Kidney (tissue), 13 donors: ENCODE measurements at regions not wholly inside any gene's neighbourhood (a gene's known extent, or its start where the extent isn't known, plus 50 kb on each side); places are given as distances from the start of the nearest gene placed in this dataset.

ENCODE experiments used
- DNase-seq, 5 donors: peaks; one replicate each; pipeline ENCODE4 v3.0.0-alpha.2; 2013 to 2020
- FAIRE-seq: peaks from 2 replicates; lab custom pipeline; 2012; peaks lifted over from hg19 to GRCh38; lab: Jason Lieb, UNC
- H3K27ac ChIP-seq, 2 donors: one replicate each; pipeline ENCODE4 v1.7.0; 2013; ENCODE audit warnings: low read depth in 2 of 2, low read length in 2 of 2, inconsistent platforms in 1 of 2
- H3K27me3 ChIP-seq: one replicate; pipeline ENCODE4 v1.7.1; 2013; ENCODE audit warnings: low read length, inconsistent platforms; ENCODE audit not compliant: control insufficient read depth, insufficient read depth
- H3K36me3 ChIP-seq, 3 donors: one replicate each; pipeline versions ENCODE4 v1.7.0 to v1.7.1; 2013; ENCODE audit warnings: low read length in 3 of 3, control low read depth in 1 of 3, inconsistent platforms in 1 of 3; ENCODE audit not compliant: insufficient read depth in 3 of 3, control insufficient read depth in 2 of 3
- H3K4me1 ChIP-seq, 3 donors: one replicate each; pipeline versions ENCODE4 v1.7.0 to v1.7.1; 2013; ENCODE audit warnings: low read length in 3 of 3, inconsistent platforms in 1 of 3, low read depth in 1 of 3; ENCODE audit not compliant: control insufficient read depth in 2 of 3, insufficient read depth in 2 of 3
- H3K4me3 ChIP-seq, 3 donors: one replicate each; pipeline versions ENCODE4 v1.7.0 to v1.8.1; 2013; ENCODE audit warnings: low read length in 3 of 3, control low read depth in 1 of 3, inconsistent platforms in 1 of 3
- H3K9ac ChIP-seq, 3 donors: one replicate each; pipeline versions ENCODE4 v1.7.0 to v1.7.1; 2013; ENCODE audit warnings: low read length in 3 of 3, control low read depth in 1 of 3, inconsistent platforms in 1 of 3
- H3K9me3 ChIP-seq, 3 donors: one replicate each; pipeline versions ENCODE4 v1.7.0 to v1.7.1; 2013; ENCODE audit warnings: low read length in 3 of 3, control low read depth in 1 of 3, inconsistent platforms in 1 of 3; ENCODE audit not compliant: control insufficient read depth in 2 of 3, insufficient read depth in 1 of 3
- intact Hi-C: fragments of 100-400 bp; cut with DNase I; formaldehyde crosslinking; loops from one replicate; pipeline ENCODE4 v1.11.1; 2022
- TF ChIP-seq, protein P1 (sequence below): IDR thresholded peaks from 3 replicates; pipeline ENCODE4 v1.5.1; 2012; ENCODE audit warnings: mild to moderate bottlenecking, moderate library complexity, borderline replicate concordance; ENCODE audit not compliant: insufficient read depth; ENCODE audit errors: extremely low read depth
- donor health status: control.
- donor health status: control.
- donor health status: control.
- donor health status: control.
- donor health status: control.
- donor health status: DM: yes; HTN: yes; CAD: no.
- donor health status: Normal renal cell carcinoma (clear cell type).

DNA sequence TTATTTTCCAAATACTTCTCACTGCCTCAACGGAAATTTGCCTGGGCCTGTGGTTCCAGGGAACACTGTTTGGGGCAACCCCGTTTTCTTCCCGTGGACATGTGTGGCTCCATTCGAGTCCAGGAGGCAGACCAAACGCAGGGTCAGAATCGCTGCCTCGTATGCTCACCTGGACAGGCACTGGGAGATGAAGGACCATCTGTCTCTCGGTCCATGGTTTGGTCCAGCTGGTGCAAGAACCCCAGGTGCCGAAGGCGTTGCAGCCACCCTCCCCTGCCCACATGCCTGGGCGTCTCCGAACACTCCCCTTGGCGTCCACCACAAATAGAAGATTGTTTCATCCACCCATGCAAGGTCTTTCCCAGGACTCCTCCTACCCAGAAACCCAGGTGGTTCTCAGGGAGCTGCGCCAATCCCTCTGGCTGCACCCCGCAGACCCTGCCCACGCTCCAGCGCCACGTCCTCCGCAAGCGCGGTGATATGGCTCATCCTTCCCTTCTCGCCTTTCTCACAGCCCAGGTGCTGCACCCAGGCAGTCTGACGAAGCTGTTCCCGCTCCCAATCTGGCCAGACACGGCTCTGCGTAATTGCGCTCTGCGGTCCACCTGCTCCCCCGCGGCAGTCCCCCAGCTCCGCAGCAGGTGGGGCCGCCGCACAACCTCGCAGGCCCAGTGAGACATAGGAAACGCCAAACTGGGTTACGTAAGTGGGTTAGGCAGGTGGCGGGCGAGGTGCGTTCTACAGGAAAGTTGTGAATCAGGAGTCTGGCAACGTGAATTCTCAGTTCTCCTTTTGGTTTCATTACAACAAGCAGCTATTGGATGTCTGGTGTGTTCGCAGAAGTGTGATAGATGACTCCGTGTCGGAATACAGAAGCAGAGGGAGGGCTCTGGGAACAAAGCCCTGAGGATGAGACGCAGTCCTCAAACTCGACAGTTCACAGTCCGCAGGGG is 146.2 kb upstream of the ECI2 start:
- TF ChIP-seq, protein P1, sequence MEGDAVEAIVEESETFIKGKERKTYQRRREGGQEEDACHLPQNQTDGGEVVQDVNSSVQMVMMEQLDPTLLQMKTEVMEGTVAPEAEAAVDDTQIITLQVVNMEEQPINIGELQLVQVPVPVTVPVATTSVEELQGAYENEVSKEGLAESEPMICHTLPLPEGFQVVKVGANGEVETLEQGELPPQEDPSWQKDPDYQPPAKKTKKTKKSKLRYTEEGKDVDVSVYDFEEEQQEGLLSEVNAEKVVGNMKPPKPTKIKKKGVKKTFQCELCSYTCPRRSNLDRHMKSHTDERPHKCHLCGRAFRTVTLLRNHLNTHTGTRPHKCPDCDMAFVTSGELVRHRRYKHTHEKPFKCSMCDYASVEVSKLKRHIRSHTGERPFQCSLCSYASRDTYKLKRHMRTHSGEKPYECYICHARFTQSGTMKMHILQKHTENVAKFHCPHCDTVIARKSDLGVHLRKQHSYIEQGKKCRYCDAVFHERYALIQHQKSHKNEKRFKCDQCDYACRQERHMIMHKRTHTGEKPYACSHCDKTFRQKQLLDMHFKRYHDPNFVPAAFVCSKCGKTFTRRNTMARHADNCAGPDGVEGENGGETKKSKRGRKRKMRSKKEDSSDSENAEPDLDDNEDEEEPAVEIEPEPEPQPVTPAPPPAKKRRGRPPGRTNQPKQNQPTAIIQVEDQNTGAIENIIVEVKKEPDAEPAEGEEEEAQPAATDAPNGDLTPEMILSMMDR = peak; percentile 32
- FAIRE-seq (no peak), DNase-seq (peak; percentile 77 to 89 (median 83))
- Histone ChIP-seq H3K4me1 (peaks cover 0 to 3% (median 0%) of the 10 kb centered on the region in 3 donors), H3K36me3 (no peaks in the 10 kb centered on the region), H3K27me3 (no peaks in the 10 kb centered on the region), H3K9me3 (no peaks in the 10 kb centered on the region), H3K4me3 (peak overlapping the region; percentile 43 to 65 (median 60)), H3K9ac (peak overlapping the region in 1 of 3 donors; percentile 9), H3K27ac (no peak overlapping the region)
- intact Hi-C loops = no loop called here

DNA sequence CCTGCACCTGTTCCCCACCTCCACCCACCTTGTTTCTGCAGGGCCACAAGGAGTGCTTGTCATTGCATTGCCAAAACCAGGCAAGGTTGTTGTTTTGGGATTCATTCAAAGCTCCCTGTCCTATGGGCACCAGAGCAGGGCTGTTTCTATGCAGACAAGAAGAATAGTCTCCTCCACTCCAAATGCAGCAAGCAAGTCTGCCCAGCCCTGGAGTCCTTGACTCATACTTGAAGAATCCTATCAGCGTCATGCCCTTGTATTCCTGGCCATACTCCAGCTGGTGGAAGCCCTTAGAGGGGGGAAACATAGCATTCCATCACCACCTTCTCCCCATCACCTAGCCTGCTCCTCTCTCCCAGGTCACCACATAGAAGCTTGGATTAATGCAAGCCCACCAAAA is 145.3 kb upstream of the ECI2 start:
- TF ChIP-seq, protein P1 = no peak
- Histone ChIP-seq H3K4me3 (no peak overlapping the region), H3K4me1 (peaks cover 0 to 3% (median 0%) of the 10 kb centered on the region in 3 donors), H3K36me3 (no peaks in the 10 kb centered on the region), H3K9ac (no peak overlapping the region), H3K27ac (no peak overlapping the region), H3K9me3 (no peaks in the 10 kb centered on the region), H3K27me3 (no peaks in the 10 kb centered on the region)
- FAIRE-seq = no peak
- intact Hi-C loops = no loop called here
- no peak for DNase-seq

DNA sequence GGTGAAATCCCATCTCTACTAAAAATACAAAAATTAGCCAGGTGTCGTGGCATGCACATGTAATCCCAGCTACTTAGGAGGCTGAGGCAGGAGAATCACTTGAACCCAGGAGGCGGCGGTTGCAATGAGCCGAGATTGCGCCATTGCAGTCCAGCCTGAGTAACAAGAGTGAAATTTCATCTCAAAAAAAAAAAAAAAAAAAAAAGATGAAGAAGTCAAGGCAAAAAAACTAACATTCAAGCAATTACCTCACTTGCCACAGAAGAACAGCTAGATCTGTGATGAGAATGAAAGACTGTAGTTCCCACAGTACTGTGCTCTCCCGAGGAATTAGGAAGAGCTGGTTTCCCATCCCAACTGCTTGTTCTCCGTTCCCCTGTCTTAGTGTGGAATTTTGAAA is 144.7 kb upstream of the ECI2 start:
- TF ChIP-seq, protein P1 = no peak
- FAIRE-seq = no peak
- intact Hi-C loops = no loop called here

More for the DNA sequence above, 144.7 kb upstream of the ECI2 start:
- Histone ChIP-seq H3K4me3 (no peak overlapping the region), H3K9ac (no peak overlapping the region), H3K27ac (no peak overlapping the region), H3K4me1 (peaks cover 0 to 3% (median 0%) of the 10 kb centered on the region in 3 donors), H3K27me3 (no peaks in the 10 kb centered on the region), H3K9me3 (no peaks in the 10 kb centered on the region), H3K36me3 (no peaks in the 10 kb centered on the region)
- no peak for DNase-seq
